Endothelial cell of umbilical vein (primary cell): ENCODE measurements at regions not wholly inside any gene's neighbourhood (a gene's known extent, or its start where the extent isn't known, plus 50 kb on each side); places are given as distances from the start of the nearest gene placed in this dataset.

Experiments used
- EZH2 ChIP-seq: IDR thresholded peaks from 2 replicates; pipeline ENCODE4 v1.6.1; 2012; ENCODE audit warnings: borderline replicate concordance, low read depth, mild to moderate bottlenecking, moderate library complexity, low read length, inconsistent platforms; ENCODE audit not compliant: severe bottlenecking
- POLR2A ChIP-seq: IDR thresholded peaks from 2 replicates; pipeline ENCODE4 v1.6.1; 2012; ENCODE audit warnings: low read depth, mild to moderate bottlenecking, control low read depth, low read length
- TF ChIP-seq, protein P1 (sequence below): IDR thresholded peaks from 2 replicates; pipeline ENCODE4 v1.6.1; 2011; ENCODE audit not compliant: insufficient read depth, insufficient read length
- TF ChIP-seq, protein P2 (sequence below), 2 donors: IDR thresholded peaks; 1 replicate in 1 of 2; 2 replicates in 1 of 2; pipeline ENCODE4 v1.5.1; 2011; ENCODE audit warnings: low read length in 2 of 2, mild to moderate bottlenecking in 2 of 2, moderate library complexity in 2 of 2, control low read depth in 1 of 2, inconsistent platforms in 1 of 2, low read depth in 1 of 2; ENCODE audit not compliant: insufficient read depth in 1 of 2; ENCODE audit errors: extremely low read depth in 1 of 2

DNA sequence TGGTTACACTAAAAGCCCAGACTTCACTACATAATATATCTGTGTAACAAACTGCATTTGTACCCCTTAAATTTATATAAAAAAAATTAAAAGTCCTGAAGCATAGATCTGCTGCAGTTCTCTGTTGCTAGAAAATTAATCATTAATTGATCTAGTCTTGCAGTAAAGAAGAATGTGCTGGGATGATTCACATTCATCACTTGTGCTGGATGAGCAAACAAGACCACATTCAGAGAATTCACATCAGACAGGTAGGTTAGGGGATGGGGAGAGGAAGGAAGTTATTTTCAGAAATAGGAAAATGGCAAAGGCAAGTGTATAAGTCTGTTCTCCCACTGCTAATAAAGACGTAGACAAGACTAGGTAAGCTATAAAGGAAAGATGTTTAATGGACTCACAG is 1019.0 kb downstream of the KCNMA1 start:
- TF ChIP-seq POLR2A (no peak), EZH2 (no peak)
- TF ChIP-seq, protein P1, sequence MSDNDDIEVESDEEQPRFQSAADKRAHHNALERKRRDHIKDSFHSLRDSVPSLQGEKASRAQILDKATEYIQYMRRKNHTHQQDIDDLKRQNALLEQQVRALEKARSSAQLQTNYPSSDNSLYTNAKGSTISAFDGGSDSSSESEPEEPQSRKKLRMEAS: no peak
- TF ChIP-seq, protein P2, sequence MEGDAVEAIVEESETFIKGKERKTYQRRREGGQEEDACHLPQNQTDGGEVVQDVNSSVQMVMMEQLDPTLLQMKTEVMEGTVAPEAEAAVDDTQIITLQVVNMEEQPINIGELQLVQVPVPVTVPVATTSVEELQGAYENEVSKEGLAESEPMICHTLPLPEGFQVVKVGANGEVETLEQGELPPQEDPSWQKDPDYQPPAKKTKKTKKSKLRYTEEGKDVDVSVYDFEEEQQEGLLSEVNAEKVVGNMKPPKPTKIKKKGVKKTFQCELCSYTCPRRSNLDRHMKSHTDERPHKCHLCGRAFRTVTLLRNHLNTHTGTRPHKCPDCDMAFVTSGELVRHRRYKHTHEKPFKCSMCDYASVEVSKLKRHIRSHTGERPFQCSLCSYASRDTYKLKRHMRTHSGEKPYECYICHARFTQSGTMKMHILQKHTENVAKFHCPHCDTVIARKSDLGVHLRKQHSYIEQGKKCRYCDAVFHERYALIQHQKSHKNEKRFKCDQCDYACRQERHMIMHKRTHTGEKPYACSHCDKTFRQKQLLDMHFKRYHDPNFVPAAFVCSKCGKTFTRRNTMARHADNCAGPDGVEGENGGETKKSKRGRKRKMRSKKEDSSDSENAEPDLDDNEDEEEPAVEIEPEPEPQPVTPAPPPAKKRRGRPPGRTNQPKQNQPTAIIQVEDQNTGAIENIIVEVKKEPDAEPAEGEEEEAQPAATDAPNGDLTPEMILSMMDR (IDR thresholded peaks at IDR 0.05; ENCODE audit: extremely low read depth in 1 of 2, insufficient read depth in 1 of 2, low read depth in 1 of 2, low read length in 2 of 2): no peak
